ENCODE measurements at regions not wholly inside any gene's neighbourhood (a gene's known extent, or its start where the extent isn't known, plus 50 kb on each side); places are given as distances from the start of the nearest gene placed in this dataset.

DNA sequence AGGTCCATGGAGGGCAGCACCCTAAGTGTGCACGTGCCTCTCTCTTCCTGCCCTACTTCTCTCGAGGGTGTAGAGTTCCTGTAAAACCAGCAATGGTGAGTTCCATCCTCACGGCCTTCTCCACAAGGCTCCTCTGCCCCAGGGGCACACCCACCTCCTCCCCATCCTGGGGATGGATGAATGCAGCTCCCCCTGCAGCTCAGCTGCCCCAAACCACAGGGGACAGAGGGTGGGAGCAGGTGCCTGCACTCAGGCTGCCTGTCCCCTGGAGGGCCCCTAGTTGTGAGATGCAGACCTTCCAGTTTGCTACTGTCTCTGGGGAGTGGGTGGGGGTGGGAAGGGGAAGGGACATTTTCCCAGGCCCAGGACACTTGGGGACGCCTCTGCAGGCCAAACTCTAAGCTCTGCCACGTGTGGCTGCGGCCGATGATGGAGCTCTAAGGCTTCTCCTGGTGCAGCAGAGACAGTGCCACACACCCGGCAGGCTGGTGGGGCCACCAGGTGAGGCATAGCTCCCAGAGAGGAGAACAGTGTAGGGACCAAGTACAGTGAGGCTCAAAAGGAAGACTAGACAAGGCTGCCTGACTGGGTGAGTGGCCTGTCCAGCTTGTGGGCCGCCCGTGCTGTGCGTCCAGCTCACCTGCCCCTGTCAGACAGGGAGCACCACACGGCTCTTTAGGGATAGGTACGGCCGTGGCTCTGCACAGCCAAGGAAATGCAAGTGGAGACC, 540.9 kb downstream of the TBC1D22A start:
- TF ChIP-seq RARB (CRISPR knock-in tag; IDR thresholded peaks at IDR 0.05) (no peak), PATZ1 (CRISPR knock-in tag; IDR thresholded peaks at IDR 0.05; ENCODE audit: borderline replicate concordance) (no peak), ARNTL (CRISPR knock-in tag; IDR thresholded peaks at IDR 0.05; ENCODE audit: borderline replicate concordance, low read depth) (no peak), ISL1 (CRISPR knock-in tag; IDR thresholded peaks at IDR 0.05) (no peak), ESRRG (CRISPR knock-in tag; IDR thresholded peaks at IDR 0.05) (no peak)

Measured in SK-N-SH treated with all-trans-retinoic acid at 6 μM for 48 hours (cell line).